IPS-18a (cell line): ENCODE measurements at regions not wholly inside any gene's neighbourhood (a gene's known extent, or its start where the extent isn't known, plus 50 kb on each side); places are given as distances from the start of the nearest gene placed in this dataset.

Experiments
- H3K27ac ChIP-seq: one replicate; pipeline ENCODE4 v1.5.1; 2013; ENCODE audit warnings: low read length
- H3K27me3 ChIP-seq: one replicate; pipeline ENCODE4 v1.6.1; 2013; ENCODE audit warnings: mild to moderate bottlenecking, low read length; ENCODE audit not compliant: control insufficient read depth, insufficient read depth
- H3K36me3 ChIP-seq: one replicate; pipeline ENCODE4 v1.6.1; 2013; ENCODE audit warnings: low read depth, low read length; ENCODE audit not compliant: control insufficient read depth
- H3K4me1 ChIP-seq: one replicate; pipeline ENCODE4 v1.6.1; 2013; ENCODE audit warnings: low read depth, low read length; ENCODE audit not compliant: control insufficient read depth
- H3K4me3 ChIP-seq: one replicate; pipeline ENCODE4 v1.5.1; 2013; ENCODE audit warnings: low read length
- H3K9ac ChIP-seq: one replicate; pipeline ENCODE4 v1.6.1; 2013; ENCODE audit warnings: mild to moderate bottlenecking, low read length, moderate library complexity
- H3K9me3 ChIP-seq: one replicate; pipeline ENCODE4 v1.6.1; 2013; ENCODE audit warnings: low read depth, low read length; ENCODE audit not compliant: control insufficient read depth

GRCh38 chr12:31201382-31201781 lies 124.6 kb downstream of the SINHCAF start:
- H3K36me3 ChIP-seq, result no peaks in the 10 kb centered on the region
- no peaks in the 10 kb centered on the region for H3K9me3 ChIP-seq
- no peak overlapping the region for H3K4me3 ChIP-seq
- H3K27ac ChIP-seq, result no peak overlapping the region
- no peak overlapping the region for H3K9ac ChIP-seq
- no peaks in the 10 kb centered on the region for H3K27me3 ChIP-seq
- peaks cover 24% of the 10 kb centered on the region for H3K4me1 ChIP-seq

- Histone ChIP-seq H3K27ac (no peak overlapping the region), H3K9me3 (no peaks in the 10 kb centered on the region), H3K27me3 (no peaks in the 10 kb centered on the region), H3K9ac (no peak overlapping the region), H3K36me3 (no peaks in the 10 kb centered on the region), H3K4me3 (no peak overlapping the region), H3K4me1 (peaks cover 30% of the 10 kb centered on the region)
Measured at GRCh38 chr12:31203261-31203660, 122.7 kb downstream of the SINHCAF start.

- H3K4me1 ChIP-seq, result peaks cover 30% of the 10 kb centered on the region
- no peaks in the 10 kb centered on the region for H3K36me3 ChIP-seq
- no peak overlapping the region for H3K4me3 ChIP-seq
- H3K27me3 ChIP-seq, result no peaks in the 10 kb centered on the region
- H3K27ac ChIP-seq, result peak overlapping the region; percentile 43
- H3K9ac ChIP-seq, result no peak overlapping the region
- H3K9me3 ChIP-seq, result no peaks in the 10 kb centered on the region
Measured at GRCh38 chr12:31205054-31205453, 120.9 kb downstream of the SINHCAF start.

GRCh38 chr12:31206038-31206670 lies 119.8 kb downstream of the SINHCAF start:
- no peaks in the 10 kb centered on the region for H3K9me3 ChIP-seq
- no peaks in the 10 kb centered on the region for H3K36me3 ChIP-seq
- peaks cover 30% of the 10 kb centered on the region for H3K4me1 ChIP-seq
- H3K4me3 ChIP-seq, result no peak overlapping the region
- H3K27ac ChIP-seq, result no peak overlapping the region
- no peak overlapping the region for H3K9ac ChIP-seq
- H3K27me3 ChIP-seq, result no peaks in the 10 kb centered on the region

- H3K9ac ChIP-seq, result no peak overlapping the region
- H3K36me3 ChIP-seq, result no peaks in the 10 kb centered on the region
- no peaks in the 10 kb centered on the region for H3K9me3 ChIP-seq
Measured at GRCh38 chr12:31207799-31208465, 118.0 kb downstream of the SINHCAF start.

GRCh38 chr12:31210104-31210503 lies 115.8 kb downstream of the SINHCAF start:
- H3K9me3 ChIP-seq, result no peaks in the 10 kb centered on the region
- H3K9ac ChIP-seq, result no peak overlapping the region
- peaks cover 18% of the 10 kb centered on the region for H3K4me1 ChIP-seq
- no peak overlapping the region for H3K27ac ChIP-seq
- no peak overlapping the region for H3K4me3 ChIP-seq
- no peaks in the 10 kb centered on the region for H3K27me3 ChIP-seq
- H3K36me3 ChIP-seq, result no peaks in the 10 kb centered on the region

More at GRCh38 chr12:31207799-31208465, 118.0 kb downstream of the SINHCAF start:
- no peak overlapping the region for H3K27ac ChIP-seq
- no peaks in the 10 kb centered on the region for H3K27me3 ChIP-seq
- H3K4me1 ChIP-seq, result peaks cover 30% of the 10 kb centered on the region
- H3K4me3 ChIP-seq, result no peak overlapping the region

GRCh38 chr12:31210541-31210940 lies 115.4 kb downstream of the SINHCAF start:
- no peaks in the 10 kb centered on the region for H3K36me3 ChIP-seq
- no peak overlapping the region for H3K9ac ChIP-seq
- H3K4me3 ChIP-seq, result no peak overlapping the region
- no peak overlapping the region for H3K27ac ChIP-seq
- no peaks in the 10 kb centered on the region for H3K9me3 ChIP-seq
- H3K27me3 ChIP-seq, result no peaks in the 10 kb centered on the region
- H3K4me1 ChIP-seq, result peaks cover 14% of the 10 kb centered on the region

- Histone ChIP-seq H3K9me3 (no peaks in the 10 kb centered on the region), H3K27ac (no peak overlapping the region), H3K4me3 (no peak overlapping the region), H3K36me3 (no peaks in the 10 kb centered on the region), H3K4me1 (peaks cover 18% of the 10 kb centered on the region), H3K9ac (no peak overlapping the region), H3K27me3 (no peaks in the 10 kb centered on the region)
Measured at GRCh38 chr12:31214626-31215517, 111.1 kb downstream of the SINHCAF start.

GRCh38 chr12:31215518-31216232 lies 110.3 kb downstream of the SINHCAF start:
- peaks cover 19% of the 10 kb centered on the region for H3K4me1 ChIP-seq
- no peaks in the 10 kb centered on the region for H3K36me3 ChIP-seq
- no peak overlapping the region for H3K27ac ChIP-seq
- H3K4me3 ChIP-seq, result no peak overlapping the region
- H3K9me3 ChIP-seq, result no peaks in the 10 kb centered on the region
- H3K27me3 ChIP-seq, result no peaks in the 10 kb centered on the region
- H3K9ac ChIP-seq, result no peak overlapping the region

- Histone ChIP-seq H3K4me3 (no peak overlapping the region), H3K36me3 (no peaks in the 10 kb centered on the region), H3K9ac (no peak overlapping the region), H3K27me3 (no peaks in the 10 kb centered on the region), H3K27ac (no peak overlapping the region), H3K4me1 (peaks cover 27% of the 10 kb centered on the region), H3K9me3 (no peaks in the 10 kb centered on the region)
Measured at GRCh38 chr12:31216479-31216878, 109.5 kb downstream of the SINHCAF start.
